Lower lobe of right lung (tissue), 2 donors: ENCODE measurements at regions not wholly inside any gene's neighbourhood (a gene's known extent, or its start where the extent isn't known, plus 50 kb on each side); places are given as distances from the start of the nearest gene placed in this dataset.

Experiments used
- ATAC-seq, 2 donors: fragments of 200-7000 bp; cut with Tn5 transposase; one replicate each; pipeline ENCODE4 v1.9.1; 2020 to 2022; ENCODE audit warnings: mild to moderate bottlenecking in 2 of 2, moderate library complexity in 2 of 2
- DNase-seq: peaks from one replicate; pipeline ENCODE4 v3.0.0-alpha.2; 2020
- H3K27ac ChIP-seq: fragments of 200-600 bp; one replicate; pipeline ENCODE4 v1.8.0; 2022
- H3K27me3 ChIP-seq: fragments of 200-600 bp; one replicate; pipeline ENCODE4 v1.8.0; 2022; ENCODE audit warnings: low read depth
- H3K36me3 ChIP-seq: fragments of 200-600 bp; one replicate; pipeline ENCODE4 v1.8.0; 2022; ENCODE audit warnings: mild to moderate bottlenecking
- H3K4me1 ChIP-seq: fragments of 200-600 bp; one replicate; pipeline ENCODE4 v1.8.0; 2022
- H3K4me3 ChIP-seq: fragments of 200-600 bp; one replicate; pipeline ENCODE4 v1.8.0; 2022; ENCODE audit warnings: mild to moderate bottlenecking
- H3K9me3 ChIP-seq: fragments of 200-600 bp; one replicate; pipeline ENCODE4 v1.8.0; 2022
- intact Hi-C: fragments of 100-400 bp; cut with DNase I; formaldehyde crosslinking; loops from one replicate; pipeline ENCODE4 v1.11.0; 2022
- TF ChIP-seq, protein P1 (sequence below): fragments of 200-600 bp; IDR thresholded peaks from one replicate; pipeline ENCODE4 v1.8.0; 2022; ENCODE audit warnings: antibody characterized with exemption, mild to moderate bottlenecking
- donor health status: DM: no; HTN: yes; CAD: no; lungs with severe emphysema.

DNA sequence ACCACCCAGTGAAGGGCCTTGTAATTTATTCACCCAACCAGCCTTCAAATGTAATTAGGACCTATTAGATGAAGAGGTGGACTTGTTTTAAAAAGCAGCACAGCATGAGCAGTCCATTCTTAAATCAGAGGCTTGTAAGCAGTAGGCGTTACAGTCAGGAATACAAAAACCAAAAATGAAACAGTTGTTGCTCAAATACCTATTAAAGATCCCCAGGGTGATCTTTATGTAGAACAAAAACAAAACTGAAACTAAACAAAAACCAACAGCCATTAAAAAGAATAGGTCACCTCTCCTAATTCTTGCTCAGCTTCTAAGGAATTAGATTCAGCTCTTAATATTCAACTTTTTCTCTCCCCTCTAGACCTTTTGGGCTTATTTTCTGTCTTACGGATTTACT is 104.9 kb upstream of the ST8SIA2 start:
- H3K27me3 ChIP-seq = no peaks in the 10 kb centered on the region
- H3K4me1 ChIP-seq = no peaks in the 10 kb centered on the region
- H3K27ac ChIP-seq = no peak overlapping the region
- no peaks in the 10 kb centered on the region for H3K9me3 ChIP-seq
- H3K36me3 ChIP-seq = no peaks in the 10 kb centered on the region
- TF ChIP-seq, protein P1, sequence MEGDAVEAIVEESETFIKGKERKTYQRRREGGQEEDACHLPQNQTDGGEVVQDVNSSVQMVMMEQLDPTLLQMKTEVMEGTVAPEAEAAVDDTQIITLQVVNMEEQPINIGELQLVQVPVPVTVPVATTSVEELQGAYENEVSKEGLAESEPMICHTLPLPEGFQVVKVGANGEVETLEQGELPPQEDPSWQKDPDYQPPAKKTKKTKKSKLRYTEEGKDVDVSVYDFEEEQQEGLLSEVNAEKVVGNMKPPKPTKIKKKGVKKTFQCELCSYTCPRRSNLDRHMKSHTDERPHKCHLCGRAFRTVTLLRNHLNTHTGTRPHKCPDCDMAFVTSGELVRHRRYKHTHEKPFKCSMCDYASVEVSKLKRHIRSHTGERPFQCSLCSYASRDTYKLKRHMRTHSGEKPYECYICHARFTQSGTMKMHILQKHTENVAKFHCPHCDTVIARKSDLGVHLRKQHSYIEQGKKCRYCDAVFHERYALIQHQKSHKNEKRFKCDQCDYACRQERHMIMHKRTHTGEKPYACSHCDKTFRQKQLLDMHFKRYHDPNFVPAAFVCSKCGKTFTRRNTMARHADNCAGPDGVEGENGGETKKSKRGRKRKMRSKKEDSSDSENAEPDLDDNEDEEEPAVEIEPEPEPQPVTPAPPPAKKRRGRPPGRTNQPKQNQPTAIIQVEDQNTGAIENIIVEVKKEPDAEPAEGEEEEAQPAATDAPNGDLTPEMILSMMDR = no peak
- ATAC-seq (no peak), DNase-seq (no peak)
- H3K4me3 ChIP-seq = no peak overlapping the region
- intact Hi-C loops = no loop called here

GRCh38 chr15:92289733-92290132 is 103.9 kb upstream of the ST8SIA2 start:
- H3K9me3 ChIP-seq = no peaks in the 10 kb centered on the region
- no peak for DNase-seq
- H3K36me3 ChIP-seq = no peaks in the 10 kb centered on the region
- no peaks in the 10 kb centered on the region for H3K4me1 ChIP-seq
- no peaks in the 10 kb centered on the region for H3K27me3 ChIP-seq
- intact Hi-C loops = no loop called here
- H3K27ac ChIP-seq = no peak overlapping the region
- H3K4me3 ChIP-seq = no peak overlapping the region
- no peak for ATAC-seq
- TF ChIP-seq, protein P1 = no peak

GRCh38 chr15:92290359-92290992 is 103.2 kb upstream of the ST8SIA2 start:
- no peak overlapping the region for H3K4me3 ChIP-seq
- H3K27ac ChIP-seq = no peak overlapping the region
- TF ChIP-seq, protein P1 = no peak
- no peaks in the 10 kb centered on the region for H3K9me3 ChIP-seq
- DNase-seq (no peak), ATAC-seq (no peak)
- intact Hi-C loops = no loop called here
- H3K27me3 ChIP-seq = no peaks in the 10 kb centered on the region
- no peaks in the 10 kb centered on the region for H3K4me1 ChIP-seq
- no peaks in the 10 kb centered on the region for H3K36me3 ChIP-seq

GRCh38 chr15:92291900-92292299 is 101.8 kb upstream of the ST8SIA2 start:
- no peaks in the 10 kb centered on the region for H3K9me3 ChIP-seq
- no peak for ATAC-seq
- no peak overlapping the region for H3K4me3 ChIP-seq
- no peak overlapping the region for H3K27ac ChIP-seq
- H3K27me3 ChIP-seq = no peaks in the 10 kb centered on the region
- no peak for DNase-seq
- H3K4me1 ChIP-seq = no peaks in the 10 kb centered on the region
- TF ChIP-seq, protein P1 = no peak
- intact Hi-C loops = no loop called here
- no peaks in the 10 kb centered on the region for H3K36me3 ChIP-seq

DNA sequence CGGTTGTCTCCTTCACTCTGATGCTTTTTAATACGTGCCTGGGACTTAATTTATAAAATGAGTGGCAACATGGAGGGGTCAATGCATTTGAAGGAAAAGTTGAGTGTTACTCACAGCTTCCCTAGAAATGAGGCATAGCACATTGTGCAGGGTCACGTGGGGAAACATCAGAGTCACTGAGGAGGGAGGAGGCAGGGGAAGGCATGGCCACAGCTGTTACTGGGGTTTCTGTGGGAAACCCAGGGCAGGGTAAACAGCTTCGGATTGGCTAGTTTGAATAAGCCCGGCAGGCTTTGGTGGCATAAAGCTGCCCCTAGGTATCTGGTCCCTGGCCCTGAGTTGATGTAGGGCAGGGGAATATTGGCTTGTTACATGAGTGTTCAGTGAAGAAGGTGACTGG is 98.9 kb upstream of the ST8SIA2 start:
- intact Hi-C loops = no loop called here
- Histone ChIP-seq H3K9me3 (no peaks in the 10 kb centered on the region), H3K4me3 (no peak overlapping the region), H3K4me1 (no peaks in the 10 kb centered on the region), H3K36me3 (no peaks in the 10 kb centered on the region), H3K27ac (no peak overlapping the region), H3K27me3 (no peaks in the 10 kb centered on the region)
- no peak for ATAC-seq
- TF ChIP-seq, protein P1 = no peak
- DNase-seq = no peak
